ENCODE measurements at regions not wholly inside any gene's neighbourhood (a gene's known extent, or its start where the extent isn't known, plus 50 kb on each side); places are given as distances from the start of the nearest gene placed in this dataset.

DNA sequence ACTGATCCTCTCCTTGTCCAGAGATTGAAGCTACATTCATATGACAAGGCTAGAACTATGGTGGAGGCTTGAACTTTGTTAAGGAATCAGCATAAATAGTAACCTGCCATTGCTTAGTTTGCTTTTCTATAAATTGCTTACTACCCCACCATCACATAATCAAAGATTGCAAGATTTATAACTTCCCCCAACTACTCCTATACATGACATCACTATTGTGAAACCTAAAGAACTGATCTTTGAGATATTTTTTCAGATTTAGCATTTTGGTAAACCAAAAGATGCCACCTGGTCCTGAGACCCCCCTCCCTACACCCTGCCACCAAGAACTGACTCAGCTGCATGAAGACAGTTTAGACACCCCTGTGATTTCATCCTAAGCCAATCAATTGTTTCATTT is 385.3 kb downstream of the CDC5L start:
- no peaks in the 10 kb centered on the region for H3K27me3 ChIP-seq
- no peak for TF ChIP-seq CTCF (IDR thresholded peaks at IDR 0.05)
- TF ChIP-seq POLR2A (IDR thresholded peaks at IDR 0.05), result no peak
- no peaks in the 10 kb centered on the region for H3K36me3 ChIP-seq
- DNase-seq, result no peak
- H3K4me1 ChIP-seq, result no peaks in the 10 kb centered on the region
- H3K27ac ChIP-seq, result no peak overlapping the region
- H3K9me3 ChIP-seq, result no peaks in the 10 kb centered on the region
- no peak overlapping the region for H3K4me3 ChIP-seq

DNA sequence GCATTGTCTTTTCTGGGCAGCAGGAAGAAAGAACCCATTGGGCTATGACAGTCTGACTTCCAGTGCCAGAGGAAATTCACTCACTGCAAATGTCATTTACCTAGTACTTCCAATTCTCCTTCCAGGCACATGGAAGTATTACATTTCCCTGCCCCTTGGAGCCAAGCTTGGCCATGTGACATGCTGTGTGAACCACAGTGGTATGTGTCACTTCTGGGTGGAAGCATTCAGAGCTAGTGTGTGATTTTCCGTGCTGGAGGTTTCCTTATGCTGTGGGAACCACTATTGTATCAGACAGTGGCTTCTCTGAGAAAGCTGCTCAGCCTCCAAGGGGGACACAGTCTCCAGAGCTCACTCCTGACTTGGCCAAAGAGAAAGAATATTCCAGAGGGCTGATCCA is 387.6 kb downstream of the CDC5L start:
- no peak for DNase-seq
- H3K36me3 ChIP-seq, result no peaks in the 10 kb centered on the region
- no peaks in the 10 kb centered on the region for H3K4me1 ChIP-seq
- TF ChIP-seq CTCF (IDR thresholded peaks at IDR 0.05) (no peak), POLR2A (IDR thresholded peaks at IDR 0.05) (no peak)
- no peaks in the 10 kb centered on the region for H3K27me3 ChIP-seq
- no peak overlapping the region for H3K4me3 ChIP-seq
- no peaks in the 10 kb centered on the region for H3K9me3 ChIP-seq
- H3K27ac ChIP-seq, result no peak overlapping the region

DNA sequence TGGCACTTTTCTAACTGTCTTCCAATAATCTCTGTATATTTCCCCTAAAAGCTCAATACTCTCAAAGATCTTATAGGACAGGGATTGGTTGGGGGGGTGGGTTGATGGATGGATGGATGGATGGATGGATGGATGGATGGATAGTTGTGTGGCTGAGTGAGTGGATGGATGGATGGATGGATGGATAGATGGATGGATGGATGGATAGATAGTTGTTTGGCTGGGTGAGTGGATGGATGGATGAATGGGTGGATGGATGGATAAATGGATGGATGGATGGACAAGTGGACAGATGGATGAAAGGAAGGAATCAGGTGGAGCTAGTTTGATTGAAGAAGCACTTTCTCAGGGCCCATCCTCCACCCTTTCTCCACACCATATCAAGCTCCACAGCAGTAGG is 388.8 kb downstream of the CDC5L start:
- DNase-seq, result no peak
- TF ChIP-seq CTCF (IDR thresholded peaks at IDR 0.05) (no peak), POLR2A (IDR thresholded peaks at IDR 0.05) (no peak)

DNA sequence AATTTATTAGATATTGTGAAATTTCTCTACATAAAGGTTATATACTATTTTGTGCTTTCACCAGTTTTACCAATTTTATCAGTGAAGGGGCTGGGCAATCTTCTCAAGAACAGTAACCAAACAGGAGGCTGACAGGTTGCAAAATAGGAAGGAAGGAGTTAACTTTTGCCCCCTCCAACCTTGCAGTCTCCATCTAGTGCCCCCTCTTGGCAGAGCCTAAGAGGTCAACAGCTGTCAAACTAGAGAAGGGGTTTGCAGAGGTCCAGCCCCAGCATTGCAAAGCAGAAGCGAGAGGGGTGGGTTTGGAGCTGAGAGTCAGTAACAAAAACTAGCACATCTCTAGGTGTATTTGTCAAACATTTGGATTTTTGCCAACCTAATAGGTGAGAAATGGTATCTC is 391.0 kb downstream of the CDC5L start:
- H3K4me1 ChIP-seq, result no peaks in the 10 kb centered on the region
- H3K36me3 ChIP-seq, result no peaks in the 10 kb centered on the region

More for the DNA sequence above, 388.8 kb downstream of the CDC5L start:
- Histone ChIP-seq H3K9me3 (no peaks in the 10 kb centered on the region), H3K4me1 (no peaks in the 10 kb centered on the region), H3K4me3 (no peak overlapping the region), H3K27me3 (no peaks in the 10 kb centered on the region), H3K36me3 (no peaks in the 10 kb centered on the region), H3K27ac (no peak overlapping the region)

More for the DNA sequence above, 391.0 kb downstream of the CDC5L start:
- no peak for DNase-seq
- no peak overlapping the region for H3K4me3 ChIP-seq
- TF ChIP-seq POLR2A (IDR thresholded peaks at IDR 0.05), result no peak
- TF ChIP-seq CTCF (IDR thresholded peaks at IDR 0.05), result no peak
- no peaks in the 10 kb centered on the region for H3K9me3 ChIP-seq
- H3K27ac ChIP-seq, result no peak overlapping the region
- no peaks in the 10 kb centered on the region for H3K27me3 ChIP-seq

Measured in Peyer's patch (tissue), 4 donors.